Calu3 (cell line): ENCODE measurements at regions not wholly inside any gene's neighbourhood (a gene's known extent, or its start where the extent isn't known, plus 50 kb on each side); places are given as distances from the start of the nearest gene placed in this dataset.

Experiments used
- BruUV-seq: library from RNA; stranded (reverse); fragments of 400-500 nt; replicated peaks from 2 replicates; lab custom pipeline; 2021; lab: Mats Ljungman, UMichigan
- CTCF ChIA-PET: fragments of 300-600 bp; sonication (Branson Sonifier 250); formaldehyde crosslinking; loops from one replicate; lab custom pipeline; 2022; ENCODE audit warnings: antibody characterized with exemption; lab: Charles Lee
- DNase-seq: peaks from one replicate; pipeline ENCODE4 v3.0.0; 2022
- H3K27ac Mint-ChIP-seq: one replicate; pipeline ENCODE4 v1.8.0; 2022; ENCODE audit warnings: mixed read lengths; ENCODE audit not compliant: unreplicated experiment
- H3K27me3 Mint-ChIP-seq: one replicate; pipeline ENCODE4 v1.8.0; 2022; ENCODE audit warnings: mixed read lengths; ENCODE audit not compliant: unreplicated experiment
- H3K36me3 Mint-ChIP-seq: one replicate; pipeline ENCODE4 v1.8.0; 2022; ENCODE audit warnings: mild to moderate bottlenecking, moderate library complexity, mixed read lengths; ENCODE audit not compliant: insufficient read depth, unreplicated experiment
- H3K4me1 Mint-ChIP-seq: one replicate; pipeline ENCODE4 v1.8.0; 2022; ENCODE audit warnings: mild to moderate bottlenecking, low read depth, mixed read lengths; ENCODE audit not compliant: unreplicated experiment
- H3K4me3 Mint-ChIP-seq: one replicate; pipeline ENCODE4 v1.8.0; 2022; ENCODE audit warnings: mild to moderate bottlenecking, low read depth, moderate library complexity, mixed read lengths; ENCODE audit not compliant: unreplicated experiment
- H3K9me3 Mint-ChIP-seq: one replicate; pipeline ENCODE4 v1.8.0; 2022; ENCODE audit warnings: low read depth, mixed read lengths; ENCODE audit not compliant: unreplicated experiment
- CTCF ChIP-seq: fragments of 200-600 bp; IDR thresholded peaks from one replicate; pipeline ENCODE4 v1.8.0; 2022; ENCODE audit warnings: antibody characterized with exemption; ENCODE audit not compliant: unreplicated experiment
- intact Hi-C: fragments of 100-400 bp; cut with micrococcal nuclease; formaldehyde crosslinking; loops from one replicate; pipeline ENCODE4 v1.10.0; 2022; ENCODE audit not compliant: unreplicated experiment

- Mint-ChIP-seq H3K27me3 (no peaks in the 10 kb centered on the region), H3K36me3 (no peaks in the 10 kb centered on the region), H3K27ac (no peak overlapping the region), H3K9me3 (no peaks in the 10 kb centered on the region), H3K4me3 (no peak overlapping the region), H3K4me1 (peaks cover 9% of the 10 kb centered on the region)
- BruUV-seq = no TSS peak
- DNase-seq = no peak
- CTCF ChIA-PET = interaction anchor here (1.0 kb wide), 1 partner anchor 265 kb away, joined by 3 read pairs; no protein-coding TSS in a partner anchor
- no peak for TF ChIP-seq CTCF
- intact Hi-C loops = no loop called here
These were observed 378.0 kb upstream of the SEMA3D start for GRCh38 chr7:85564861-85565260.

- Mint-ChIP-seq H3K27me3 (no peaks in the 10 kb centered on the region), H3K4me3 (no peak overlapping the region), H3K36me3 (no peaks in the 10 kb centered on the region), H3K27ac (no peak overlapping the region), H3K9me3 (no peaks in the 10 kb centered on the region), H3K4me1 (peaks cover 9% of the 10 kb centered on the region)
- intact Hi-C loops = no loop called here
- CTCF ChIA-PET = no interaction called here
- DNase-seq = no peak
- TF ChIP-seq CTCF = no peak
- BruUV-seq = no TSS peak
These were observed 374.9 kb upstream of the SEMA3D start for GRCh38 chr7:85561706-85562105.

GRCh38 chr7:85554236-85555178, 367.7 kb upstream of the SEMA3D start:
- H3K27me3 Mint-ChIP-seq = no peaks in the 10 kb centered on the region
- H3K4me1 Mint-ChIP-seq = peaks cover 23% of the 10 kb centered on the region
- peak overlapping the region; percentile 36 for H3K27ac Mint-ChIP-seq
- DNase-seq = peak; percentile 34
- H3K36me3 Mint-ChIP-seq = no peaks in the 10 kb centered on the region
- no TSS peak for BruUV-seq
- TF ChIP-seq CTCF = no peak
- intact Hi-C loops = loop anchor here (2.0 to 10.0 kb wide), 4 partner anchors 90 to 512 kb away; partner anchors contain the start of gene SEMA3D
- H3K4me3 Mint-ChIP-seq = no peak overlapping the region
- CTCF ChIA-PET = interaction anchor here (0.9 to 1.7 kb wide), 3 partner anchors 90 to 275 kb away, joined by 3 to 6 read pairs (median 4); no protein-coding TSS in a partner anchor
- no peaks in the 10 kb centered on the region for H3K9me3 Mint-ChIP-seq

GRCh38 chr7:85535974-85536729, 349.3 kb upstream of the SEMA3D start:
- no peak overlapping the region for H3K27ac Mint-ChIP-seq
- no TSS peak for BruUV-seq

More at GRCh38 chr7:85535974-85536729, 349.3 kb upstream of the SEMA3D start:
- Mint-ChIP-seq H3K4me3 (no peak overlapping the region), H3K4me1 (no peaks in the 10 kb centered on the region), H3K36me3 (no peaks in the 10 kb centered on the region), H3K27me3 (no peaks in the 10 kb centered on the region), H3K9me3 (peaks cover 2% of the 10 kb centered on the region)
- no peak for DNase-seq
- no peak for TF ChIP-seq CTCF
- intact Hi-C loops = no loop called here
- CTCF ChIA-PET = interaction anchor here (0.5 kb wide), 1 partner anchor 97 kb away, joined by 4 read pairs; no protein-coding TSS in a partner anchor
